Activated T-helper 2 cell treated with anti-CD3 and anti-CD28 coated beads, Interferon-gamma antibody, Interleukin-2, Interleukin-4, amounts not matched to agents 10 μg/mL and 5 μg/mL and 100 μg/mL, durations not matched to agents 14 hours and 24 hours and 36 hours (primary cell): ENCODE measurements at regions not wholly inside any gene's neighbourhood (a gene's known extent, or its start where the extent isn't known, plus 50 kb on each side); places are given as distances from the start of the nearest gene placed in this dataset.
A peak's percentile ranks its signal among the peaks of the same experiment; 100 is the strongest.

Experiments
- DNase-seq: peaks from one replicate; pipeline ENCODE4 v3.0.0; 2021; ENCODE audit warnings: low spot score
- H3K27ac Mint-ChIP-seq: one replicate; pipeline ENCODE4 v1.8.0; 2021; ENCODE audit warnings: mixed read lengths
- H3K27me3 Mint-ChIP-seq: one replicate; pipeline ENCODE4 v1.8.0; 2021; ENCODE audit warnings: low read depth, mixed read lengths
- H3K36me3 Mint-ChIP-seq: one replicate; pipeline ENCODE4 v1.8.0; 2021; ENCODE audit warnings: low read depth, mixed read lengths
- H3K4me1 Mint-ChIP-seq: one replicate; pipeline ENCODE4 v1.8.0; 2021; ENCODE audit warnings: low read depth, mixed read lengths
- H3K4me3 Mint-ChIP-seq: one replicate; pipeline ENCODE4 v1.8.0; 2021; ENCODE audit warnings: low read depth, mild to moderate bottlenecking, moderate library complexity, mixed read lengths
- H3K9me3 Mint-ChIP-seq: one replicate; pipeline ENCODE4 v1.8.0; 2021; ENCODE audit warnings: mixed read lengths
- intact Hi-C: fragments of 100-400 bp; cut with micrococcal nuclease; formaldehyde crosslinking; loops from one replicate; pipeline ENCODE4 v1.15.1; 2023

GRCh38 chr3:35849496-35849895 lies 210.2 kb downstream of the ARPP21 start:
- intact Hi-C loops, result no loop called here
- Mint-ChIP-seq H3K27me3 (no peaks in the 10 kb centered on the region), H3K9me3 (no peaks in the 10 kb centered on the region), H3K4me1 (no peaks in the 10 kb centered on the region), H3K27ac (no peak overlapping the region), H3K4me3 (no peak overlapping the region), H3K36me3 (no peaks in the 10 kb centered on the region)
- DNase-seq, result no peak

GRCh38 chr3:35849963-35850362 lies 210.6 kb downstream of the ARPP21 start:
- intact Hi-C loops, result no loop called here
- Mint-ChIP-seq H3K36me3 (no peaks in the 10 kb centered on the region), H3K4me1 (no peaks in the 10 kb centered on the region)

DNA sequence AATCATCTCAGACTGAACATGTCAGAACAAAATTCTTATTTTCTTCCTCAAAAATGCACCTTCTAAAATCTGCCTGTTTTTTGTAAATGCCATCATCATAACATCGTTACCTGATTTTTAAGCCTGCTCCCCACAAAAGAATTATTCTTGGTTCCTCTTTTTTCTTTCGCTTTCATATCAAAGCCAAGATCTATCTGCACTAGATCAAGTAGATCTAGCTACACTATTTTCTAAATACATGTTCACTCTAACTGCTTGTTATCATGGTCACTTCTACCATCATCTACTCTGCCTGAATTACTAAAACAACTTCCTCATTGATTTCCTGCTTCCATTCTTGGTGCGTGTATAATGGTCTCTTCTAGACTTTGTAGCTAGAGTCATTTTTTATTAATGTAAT lies 217.7 kb downstream of the ARPP21 start:
- Mint-ChIP-seq H3K36me3 (no peaks in the 10 kb centered on the region), H3K9me3 (no peaks in the 10 kb centered on the region), H3K27me3 (no peaks in the 10 kb centered on the region), H3K27ac (no peak overlapping the region), H3K4me3 (no peak overlapping the region), H3K4me1 (no peaks in the 10 kb centered on the region)
- intact Hi-C loops, result no loop called here
- no peak for DNase-seq

More at GRCh38 chr3:35849963-35850362, 210.6 kb downstream of the ARPP21 start:
- Mint-ChIP-seq H3K4me3 (no peak overlapping the region), H3K27ac (no peak overlapping the region), H3K9me3 (no peaks in the 10 kb centered on the region), H3K27me3 (no peaks in the 10 kb centered on the region)
- no peak for DNase-seq

GRCh38 chr3:35862057-35862456 lies 222.7 kb downstream of the ARPP21 start:
- intact Hi-C loops, result no loop called here
- Mint-ChIP-seq H3K36me3 (no peaks in the 10 kb centered on the region), H3K4me1 (no peaks in the 10 kb centered on the region), H3K4me3 (no peak overlapping the region), H3K27ac (no peak overlapping the region), H3K27me3 (no peaks in the 10 kb centered on the region), H3K9me3 (no peaks in the 10 kb centered on the region)
- no peak for DNase-seq

DNA sequence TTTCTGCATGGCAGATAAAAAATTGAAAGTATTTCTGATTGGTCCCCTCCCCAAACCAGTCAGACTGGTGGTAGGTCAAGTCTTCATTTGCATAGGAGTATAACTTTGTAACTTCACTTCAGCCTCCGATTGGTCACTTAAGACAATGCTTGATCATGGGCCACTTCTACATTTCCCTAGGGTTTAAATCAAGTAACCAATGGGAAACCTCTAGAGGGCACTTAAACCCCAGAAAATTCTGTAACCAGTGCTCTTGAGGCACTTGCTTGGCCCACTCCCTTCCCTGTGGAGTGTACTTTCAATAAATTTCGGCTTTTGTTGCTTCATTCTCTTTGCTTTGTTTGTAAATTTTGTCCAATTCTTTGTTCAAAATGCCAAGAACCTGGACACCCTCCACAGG lies 225.5 kb downstream of the ARPP21 start:
- Mint-ChIP-seq H3K27me3 (no peaks in the 10 kb centered on the region), H3K4me3 (no peak overlapping the region), H3K9me3 (no peaks in the 10 kb centered on the region), H3K36me3 (no peaks in the 10 kb centered on the region), H3K4me1 (no peaks in the 10 kb centered on the region), H3K27ac (no peak overlapping the region)
- DNase-seq, result no peak
- intact Hi-C loops, result no loop called here

GRCh38 chr3:35867791-35868190 lies 228.5 kb downstream of the ARPP21 start:
- Mint-ChIP-seq H3K36me3 (no peaks in the 10 kb centered on the region), H3K4me1 (no peaks in the 10 kb centered on the region), H3K9me3 (no peaks in the 10 kb centered on the region), H3K27ac (no peak overlapping the region), H3K27me3 (no peaks in the 10 kb centered on the region), H3K4me3 (no peak overlapping the region)
- intact Hi-C loops, result no loop called here
- no peak for DNase-seq

- Mint-ChIP-seq H3K36me3 (no peaks in the 10 kb centered on the region), H3K4me1 (no peaks in the 10 kb centered on the region), H3K9me3 (no peaks in the 10 kb centered on the region), H3K27me3 (no peaks in the 10 kb centered on the region), H3K4me3 (no peak overlapping the region), H3K27ac (no peak overlapping the region)
- no peak for DNase-seq
- intact Hi-C loops, result no loop called here
Observed at GRCh38 chr3:35871009-35871408, 231.7 kb downstream of the ARPP21 start.

DNA sequence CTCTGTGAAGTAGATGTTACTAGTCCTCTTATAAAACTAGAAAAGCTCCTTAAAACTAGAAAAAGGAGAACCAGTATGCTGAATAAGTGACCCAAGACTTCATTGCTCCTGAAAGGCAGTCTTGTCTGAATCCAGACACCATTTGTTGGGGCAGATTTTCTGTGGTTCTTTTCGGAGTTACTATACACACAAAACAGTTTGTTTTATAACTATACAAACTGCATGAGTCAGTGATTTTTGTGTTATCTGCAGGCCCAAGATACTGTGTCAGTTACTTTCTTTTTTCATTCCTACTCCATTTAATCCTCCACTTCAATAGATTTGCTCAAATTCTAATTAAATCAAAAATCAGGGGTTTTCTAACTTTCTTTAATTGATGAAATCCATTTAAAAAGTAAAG lies 244.6 kb downstream of the ARPP21 start:
- intact Hi-C loops, result no loop called here

DNA sequence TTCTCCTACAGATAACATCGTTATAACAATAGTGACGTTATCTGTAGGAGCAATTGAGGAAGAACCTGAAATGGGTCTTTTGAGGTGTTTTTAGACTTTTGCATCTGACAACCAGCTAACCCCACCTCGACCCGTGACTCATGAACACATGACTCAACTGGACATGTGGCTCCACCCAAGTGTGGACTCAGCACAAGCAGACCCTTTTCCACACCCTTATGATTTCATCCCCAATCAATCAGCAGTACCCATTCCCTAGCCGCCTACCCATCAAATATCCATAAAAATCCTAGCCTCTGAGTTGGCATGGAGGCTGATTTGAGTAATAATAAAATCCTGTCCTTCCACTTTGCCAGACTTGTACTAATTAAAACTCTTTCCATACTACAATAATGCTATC lies 255.4 kb downstream of the ARPP21 start:
- intact Hi-C loops, result no loop called here
- Mint-ChIP-seq H3K4me1 (no peaks in the 10 kb centered on the region), H3K27ac (no peak overlapping the region), H3K27me3 (no peaks in the 10 kb centered on the region), H3K4me3 (no peak overlapping the region), H3K9me3 (no peaks in the 10 kb centered on the region), H3K36me3 (no peaks in the 10 kb centered on the region)
- DNase-seq, result no peak

More for the DNA sequence above, 244.6 kb downstream of the ARPP21 start:
- no peak for DNase-seq
- Mint-ChIP-seq H3K4me1 (no peaks in the 10 kb centered on the region), H3K27ac (no peak overlapping the region), H3K27me3 (no peaks in the 10 kb centered on the region), H3K4me3 (no peak overlapping the region), H3K9me3 (no peaks in the 10 kb centered on the region), H3K36me3 (no peaks in the 10 kb centered on the region)

DNA sequence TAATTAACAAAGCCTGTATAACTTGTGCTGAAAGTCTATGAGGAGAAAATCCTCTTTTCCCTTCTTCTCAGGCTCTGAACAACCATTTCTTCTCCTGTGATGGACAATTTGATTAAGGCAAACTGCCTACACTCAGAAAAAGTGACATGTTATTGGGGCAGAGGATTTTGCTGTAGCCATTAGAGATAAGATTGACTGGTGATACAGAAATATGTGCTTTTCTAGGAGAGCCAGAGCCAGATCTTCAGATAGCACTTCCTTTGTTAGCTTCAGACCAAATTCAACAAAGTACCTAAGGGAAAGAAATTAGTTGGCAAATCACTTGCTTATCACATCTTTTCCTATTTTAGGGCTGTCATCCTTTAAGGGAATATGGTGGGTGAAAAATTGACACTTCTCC lies 259.9 kb downstream of the ARPP21 start:
- H3K36me3 Mint-ChIP-seq, result no peaks in the 10 kb centered on the region
- intact Hi-C loops, result no loop called here

GRCh38 chr3:35900079-35900478 lies 260.8 kb downstream of the ARPP21 start:
- Mint-ChIP-seq H3K36me3 (no peaks in the 10 kb centered on the region), H3K9me3 (no peaks in the 10 kb centered on the region), H3K27ac (no peak overlapping the region), H3K27me3 (no peaks in the 10 kb centered on the region), H3K4me3 (no peak overlapping the region), H3K4me1 (no peaks in the 10 kb centered on the region)
- no peak for DNase-seq
- intact Hi-C loops, result no loop called here

More for the DNA sequence above, 259.9 kb downstream of the ARPP21 start:
- Mint-ChIP-seq H3K4me3 (no peak overlapping the region), H3K27ac (no peak overlapping the region), H3K4me1 (no peaks in the 10 kb centered on the region), H3K9me3 (no peaks in the 10 kb centered on the region), H3K27me3 (no peaks in the 10 kb centered on the region)
- no peak for DNase-seq

DNA sequence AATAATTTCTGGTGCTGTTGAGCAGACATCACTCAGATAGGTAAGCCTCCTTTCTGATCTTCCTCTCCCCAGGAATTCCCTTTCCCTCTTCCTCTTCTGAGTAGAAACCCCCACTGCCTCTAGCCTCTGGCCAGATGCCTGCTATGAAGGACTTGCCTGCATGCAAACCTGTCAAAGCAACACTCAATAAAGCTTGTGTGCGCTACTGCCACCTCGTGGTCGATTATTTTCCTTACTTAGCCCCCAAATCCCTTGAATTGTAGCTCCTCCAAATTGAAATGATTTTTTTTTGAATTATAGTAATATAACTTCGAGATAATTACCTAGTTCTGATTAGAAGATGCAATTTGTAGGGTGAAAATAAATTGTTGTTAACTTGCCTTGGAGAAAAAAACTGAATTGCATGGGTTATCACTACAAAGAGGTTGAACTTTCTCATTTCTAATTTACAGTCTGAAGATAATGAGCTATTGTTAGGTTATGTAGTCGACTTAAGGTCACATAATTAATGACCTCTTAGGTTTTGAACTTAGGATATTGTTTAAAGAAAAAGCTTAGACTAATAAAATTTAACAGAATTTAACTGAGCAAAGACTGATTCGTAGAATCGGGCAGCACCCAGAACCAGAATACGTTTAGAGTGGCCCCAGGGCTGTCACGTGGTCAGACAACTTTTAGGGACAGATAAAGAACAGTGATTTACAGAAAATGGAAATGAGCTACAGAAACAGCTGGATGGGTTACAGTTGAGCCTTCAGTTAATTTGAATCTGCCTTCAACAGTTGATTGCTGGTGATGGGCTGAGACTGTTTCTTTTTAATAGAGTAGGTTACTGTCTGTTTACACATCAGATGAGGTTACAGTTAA lies 269.3 kb downstream of the ARPP21 start:
- H3K27me3 Mint-ChIP-seq, result no peaks in the 10 kb centered on the region
- H3K9me3 Mint-ChIP-seq, result no peaks in the 10 kb centered on the region
- no peak overlapping the region for H3K4me3 Mint-ChIP-seq
- peak; percentile 9 for DNase-seq
- intact Hi-C loops, result no loop called here
- H3K4me1 Mint-ChIP-seq, result no peaks in the 10 kb centered on the region
- no peaks in the 10 kb centered on the region for H3K36me3 Mint-ChIP-seq
- no peak overlapping the region for H3K27ac Mint-ChIP-seq

- no peaks in the 10 kb centered on the region for H3K4me1 Mint-ChIP-seq
- no peak overlapping the region for H3K27ac Mint-ChIP-seq
- no peak for DNase-seq
- intact Hi-C loops, result no loop called here
- no peaks in the 10 kb centered on the region for H3K36me3 Mint-ChIP-seq
- no peaks in the 10 kb centered on the region for H3K27me3 Mint-ChIP-seq
- H3K9me3 Mint-ChIP-seq, result peaks cover 5% of the 10 kb centered on the region
- H3K4me3 Mint-ChIP-seq, result no peak overlapping the region
Observed at GRCh38 chr3:35919160-35919559, 279.8 kb downstream of the ARPP21 start.
